Vagina (tissue), 2 donors: ENCODE measurements at regions not wholly inside any gene's neighbourhood (a gene's known extent, or its start where the extent isn't known, plus 50 kb on each side); places are given as distances from the start of the nearest gene placed in this dataset.

ENCODE experiments used
- DNase-seq, 2 donors: peaks; one replicate each; pipeline ENCODE4 v3.0.0-alpha.2; 2017; ENCODE audit errors: extremely low spot score in 2 of 2
- H3K27ac ChIP-seq: fragments of 200-600 bp; sonication (generic); one replicate; pipeline ENCODE4 v1.5.1; 2019
- H3K27me3 ChIP-seq: fragments of 200-600 bp; sonication (generic); one replicate; pipeline ENCODE4 v1.5.1; 2019
- H3K36me3 ChIP-seq, 2 donors: fragments of 200-600 bp; sonication (generic); one replicate each; pipeline ENCODE4 v1.5.1; 2017 to 2019
- H3K4me1 ChIP-seq: fragments of 200-600 bp; sonication (generic); one replicate; pipeline ENCODE4 v1.5.1; 2019
- H3K4me3 ChIP-seq, 2 donors: fragments of 200-600 bp; sonication (generic); 1 replicate in 1 of 2; 2 replicates in 1 of 2; pipeline ENCODE4 v1.5.1; 2016 to 2019
- H3K9me3 ChIP-seq: fragments of 200-600 bp; sonication (generic); one replicate; pipeline ENCODE4 v1.5.1; 2019
- POLR2A ChIP-seq, 2 donors: fragments of 450-650 bp; IDR thresholded peaks; one replicate each; pipeline ENCODE4 v1.6.1; 2017; ENCODE audit warnings: antibody characterized with exemption in 2 of 2, mild to moderate bottlenecking in 2 of 2, moderate library complexity in 2 of 2
- POLR2AphosphoS5 ChIP-seq, 2 donors: sonication (generic); formaldehyde crosslinking; IDR thresholded peaks; one replicate each; pipeline ENCODE4 v1.9.0; 2017; ENCODE audit warnings: antibody characterized with exemption in 2 of 2, mild to moderate bottlenecking in 2 of 2, low read depth in 1 of 2; ENCODE audit not compliant: insufficient read depth in 1 of 2
- intact Hi-C: fragments of 100-400 bp; cut with DNase I; formaldehyde crosslinking; loops from one replicate; pipeline ENCODE4 v1.15.1; 2023
- TF ChIP-seq, protein P1 (sequence below), 3 experiments: fragments of 450-650 bp in 2 of 3; fragments of 200-600 bp in 1 of 3; sonication (generic) in 1 of 3; IDR thresholded peaks; one replicate each; pipeline ENCODE4 v1.5.1; 2017 to 2019; ENCODE audit warnings: antibody characterized with exemption in 3 of 3, mild to moderate bottlenecking in 2 of 3, moderate library complexity in 2 of 3

GRCh38 chr5:40033009-40033408, 608.2 kb upstream of the DAB2 start:
- Histone ChIP-seq H3K27me3 (no peaks in the 10 kb centered on the region), H3K27ac (no peak overlapping the region), H3K4me3 (no peak overlapping the region), H3K36me3 (no peaks in the 10 kb centered on the region), H3K9me3 (no peaks in the 10 kb centered on the region), H3K4me1 (no peaks in the 10 kb centered on the region)
- no peak for TF ChIP-seq POLR2AphosphoS5 (IDR thresholded peaks at IDR 0.05; ENCODE audit: insufficient read depth in 1 of 2, low read depth in 1 of 2)
- TF ChIP-seq, protein P1, sequence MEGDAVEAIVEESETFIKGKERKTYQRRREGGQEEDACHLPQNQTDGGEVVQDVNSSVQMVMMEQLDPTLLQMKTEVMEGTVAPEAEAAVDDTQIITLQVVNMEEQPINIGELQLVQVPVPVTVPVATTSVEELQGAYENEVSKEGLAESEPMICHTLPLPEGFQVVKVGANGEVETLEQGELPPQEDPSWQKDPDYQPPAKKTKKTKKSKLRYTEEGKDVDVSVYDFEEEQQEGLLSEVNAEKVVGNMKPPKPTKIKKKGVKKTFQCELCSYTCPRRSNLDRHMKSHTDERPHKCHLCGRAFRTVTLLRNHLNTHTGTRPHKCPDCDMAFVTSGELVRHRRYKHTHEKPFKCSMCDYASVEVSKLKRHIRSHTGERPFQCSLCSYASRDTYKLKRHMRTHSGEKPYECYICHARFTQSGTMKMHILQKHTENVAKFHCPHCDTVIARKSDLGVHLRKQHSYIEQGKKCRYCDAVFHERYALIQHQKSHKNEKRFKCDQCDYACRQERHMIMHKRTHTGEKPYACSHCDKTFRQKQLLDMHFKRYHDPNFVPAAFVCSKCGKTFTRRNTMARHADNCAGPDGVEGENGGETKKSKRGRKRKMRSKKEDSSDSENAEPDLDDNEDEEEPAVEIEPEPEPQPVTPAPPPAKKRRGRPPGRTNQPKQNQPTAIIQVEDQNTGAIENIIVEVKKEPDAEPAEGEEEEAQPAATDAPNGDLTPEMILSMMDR (IDR thresholded peaks at IDR 0.05), result no peak
- DNase-seq, result no peak
- intact Hi-C loops, result no loop called here

GRCh38 chr5:40030661-40031060, 605.9 kb upstream of the DAB2 start:
- no peak overlapping the region for H3K27ac ChIP-seq
- no peak overlapping the region for H3K4me3 ChIP-seq
- no peak for DNase-seq
- no peaks in the 10 kb centered on the region for H3K4me1 ChIP-seq
- H3K36me3 ChIP-seq, result no peaks in the 10 kb centered on the region
- no peaks in the 10 kb centered on the region for H3K9me3 ChIP-seq
- TF ChIP-seq, protein P1 (IDR thresholded peaks at IDR 0.05), result no peak
- TF ChIP-seq POLR2A (IDR thresholded peaks at IDR 0.05), result no peak
- no peak for TF ChIP-seq POLR2AphosphoS5 (IDR thresholded peaks at IDR 0.05; ENCODE audit: insufficient read depth in 1 of 2, low read depth in 1 of 2)
- intact Hi-C loops, result no loop called here
- H3K27me3 ChIP-seq, result no peaks in the 10 kb centered on the region

DNA sequence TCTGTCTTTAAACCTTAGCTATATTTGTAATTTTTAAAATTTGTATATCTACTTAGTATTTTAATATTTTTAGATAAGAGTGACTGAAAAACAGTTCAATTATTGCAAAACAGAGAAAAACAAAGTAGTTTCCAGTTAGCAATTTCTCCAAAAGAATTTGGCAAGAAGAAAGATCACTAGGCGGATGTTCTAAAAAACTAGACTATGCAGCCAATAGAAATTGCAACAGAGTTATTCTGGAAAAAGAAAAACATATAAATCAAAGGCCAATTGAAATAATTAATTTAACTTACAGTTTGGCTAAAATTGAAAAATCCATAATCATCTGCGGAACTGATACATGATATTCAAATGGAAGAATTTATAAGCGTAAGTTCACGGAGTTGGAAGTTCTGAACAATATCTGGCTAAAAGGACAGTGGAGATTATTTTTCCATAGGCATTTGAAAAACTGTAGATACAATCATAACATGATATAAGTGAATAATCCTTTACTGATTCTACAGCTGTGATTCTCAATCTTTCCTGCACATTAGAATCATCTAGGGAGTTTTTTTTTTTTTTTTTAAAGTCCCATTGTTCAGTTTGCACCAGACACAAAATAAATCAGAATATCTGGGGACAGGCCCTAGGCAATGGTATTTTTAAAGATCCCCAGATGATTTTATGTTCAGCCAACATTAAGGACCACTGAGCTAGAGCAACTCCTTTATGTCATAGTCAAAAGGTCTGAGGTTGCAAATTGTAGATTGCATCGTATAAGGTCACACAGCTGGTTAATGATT, 605.1 kb upstream of the DAB2 start:
- H3K27me3 ChIP-seq, result no peaks in the 10 kb centered on the region
- H3K9me3 ChIP-seq, result no peaks in the 10 kb centered on the region
- H3K4me1 ChIP-seq, result no peaks in the 10 kb centered on the region
- TF ChIP-seq POLR2AphosphoS5 (IDR thresholded peaks at IDR 0.05; ENCODE audit: insufficient read depth in 1 of 2, low read depth in 1 of 2) (no peak), POLR2A (IDR thresholded peaks at IDR 0.05) (no peak)
- TF ChIP-seq, protein P1 (IDR thresholded peaks at IDR 0.05), result no peak
- no peak overlapping the region for H3K4me3 ChIP-seq
- DNase-seq, result no peak
- no peaks in the 10 kb centered on the region for H3K36me3 ChIP-seq
- intact Hi-C loops, result no loop called here
- H3K27ac ChIP-seq, result no peak overlapping the region

- TF ChIP-seq POLR2A (IDR thresholded peaks at IDR 0.05) (no peak), POLR2AphosphoS5 (IDR thresholded peaks at IDR 0.05; ENCODE audit: insufficient read depth in 1 of 2, low read depth in 1 of 2) (no peak)
- TF ChIP-seq, protein P1 (IDR thresholded peaks at IDR 0.05), result no peak
- no peaks in the 10 kb centered on the region for H3K9me3 ChIP-seq
- no peaks in the 10 kb centered on the region for H3K36me3 ChIP-seq
- no peaks in the 10 kb centered on the region for H3K27me3 ChIP-seq
- no peak overlapping the region for H3K4me3 ChIP-seq
- intact Hi-C loops, result no loop called here
- DNase-seq, result no peak
- no peak overlapping the region for H3K27ac ChIP-seq
- H3K4me1 ChIP-seq, result no peaks in the 10 kb centered on the region
These were observed 602.6 kb upstream of the DAB2 start for GRCh38 chr5:40027400-40027799.

DNA sequence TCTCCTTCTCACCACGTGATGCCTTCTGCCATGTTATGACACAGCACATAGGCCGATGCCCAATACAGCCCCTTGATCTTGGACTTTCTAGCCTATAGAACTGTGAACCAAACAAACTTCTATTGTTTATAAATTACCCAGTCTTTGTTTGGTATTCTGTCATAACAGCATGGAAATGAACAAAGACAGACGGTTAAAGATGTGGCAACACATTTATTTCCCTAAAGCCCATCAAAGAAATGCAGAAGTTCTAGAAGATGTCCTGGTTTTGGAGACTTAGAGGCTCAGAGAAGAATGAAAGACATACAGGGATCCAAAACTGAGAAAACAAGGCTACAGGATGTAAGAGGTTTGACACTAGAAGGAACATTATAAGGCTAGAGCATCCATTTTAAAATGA, 600.8 kb upstream of the DAB2 start:
- no peaks in the 10 kb centered on the region for H3K27me3 ChIP-seq
- TF ChIP-seq, protein P1 (IDR thresholded peaks at IDR 0.05), result no peak
- TF ChIP-seq POLR2A (IDR thresholded peaks at IDR 0.05) (no peak), POLR2AphosphoS5 (IDR thresholded peaks at IDR 0.05; ENCODE audit: insufficient read depth in 1 of 2, low read depth in 1 of 2) (no peak)
- H3K9me3 ChIP-seq, result no peaks in the 10 kb centered on the region
- H3K4me1 ChIP-seq, result no peaks in the 10 kb centered on the region
- no peaks in the 10 kb centered on the region for H3K36me3 ChIP-seq
- intact Hi-C loops, result no loop called here
- no peak overlapping the region for H3K4me3 ChIP-seq
- no peak for DNase-seq
- no peak overlapping the region for H3K27ac ChIP-seq
